Sigmoid colon (tissue), 6 donors: ENCODE measurements at regions not wholly inside any gene's neighbourhood (a gene's known extent, or its start where the extent isn't known, plus 50 kb on each side); places are given as distances from the start of the nearest gene placed in this dataset.

ENCODE experiments used
- DNase-seq: peaks from one replicate; pipeline ENCODE4 v3.0.0-alpha.2; 2019
- H3K27ac ChIP-seq, 4 donors: fragments of 200-600 bp; sonication (generic); one replicate each; pipeline ENCODE4 v1.5.1; 2016 to 2019; ENCODE audit warnings: mild to moderate bottlenecking in 1 of 4
- H3K27me3 ChIP-seq, 3 donors: fragments of 200-600 bp; sonication (generic); one replicate each; pipeline ENCODE4 v1.5.1; 2019; ENCODE audit warnings: mild to moderate bottlenecking in 1 of 3
- H3K36me3 ChIP-seq, 4 donors: fragments of 200-600 bp; sonication (generic); one replicate each; pipeline ENCODE4 v1.5.1; 2016 to 2019
- H3K4me1 ChIP-seq, 4 donors: fragments of 200-600 bp; sonication (generic); one replicate each; pipeline ENCODE4 v1.5.1; 2017 to 2019
- H3K4me3 ChIP-seq, 4 donors: fragments of 200-600 bp; sonication (generic); one replicate each; pipeline ENCODE4 v1.5.1; 2017 to 2019; ENCODE audit warnings: mild to moderate bottlenecking in 2 of 4, moderate library complexity in 1 of 4
- H3K9me3 ChIP-seq, 4 donors: fragments of 200-600 bp in 3 of 4; sonication (generic) in 3 of 4; one replicate each; pipeline versions ENCODE4 v1.5.1 to v1.6.1; 2013 to 2019
- CTCF ChIP-seq, 4 experiments: fragments of 450-650 bp in 3 of 4; fragments of 200-600 bp in 1 of 4; IDR thresholded peaks; one replicate each; pipeline ENCODE4 v1.5.1; 2016 to 2019; ENCODE audit warnings: antibody characterized with exemption in 4 of 4, mild to moderate bottlenecking in 3 of 4, moderate library complexity in 2 of 4
- EP300 ChIP-seq, 4 donors: sonication (generic); formaldehyde crosslinking; IDR thresholded peaks; one replicate each; pipeline ENCODE4 v1.6.1; 2017; ENCODE audit warnings: antibody characterized with exemption in 4 of 4
- POLR2A ChIP-seq, 2 donors: fragments of 450-650 bp; IDR thresholded peaks; one replicate each; pipeline ENCODE4 v1.6.1; 2016; ENCODE audit warnings: antibody characterized with exemption in 2 of 2, mild to moderate bottlenecking in 2 of 2, moderate library complexity in 2 of 2
- POLR2AphosphoS5 ChIP-seq, 4 donors: sonication (generic); formaldehyde crosslinking; IDR thresholded peaks; one replicate each; pipeline ENCODE4 v1.6.1; 2017; ENCODE audit warnings: antibody characterized with exemption in 4 of 4
- WGBS, 2 donors: extraction: QIAGEN DNeasy Blood & Tissue Kit; methylation state at CpG; one replicate each; pipeline ENCODE4 v1.1.7; 2013; 5-methylcytosine and 5-hydroxymethylcytosine counted together
- intact Hi-C: fragments of 100-400 bp; cut with DNase I; formaldehyde crosslinking; loops from one replicate; pipeline ENCODE4 v1.15.1; 2023
- donor health status: healthy with polysubstance abuse.
- donor health status: healthy.

- intact Hi-C loops: no loop called here
- H3K4me3 ChIP-seq: no peak overlapping the region
- peaks cover 2 to 14% (median 9%) of the 10 kb centered on the region in 4 donors for H3K4me1 ChIP-seq
- DNase-seq: no peak
- WGBS, 2 donors: 90 to 92% methylated on average over 3 of the region's 3 CpGs
- H3K36me3 ChIP-seq: no peaks in the 10 kb centered on the region
- TF ChIP-seq CTCF (IDR thresholded peaks at IDR 0.05): no peak
- no peak for TF ChIP-seq POLR2AphosphoS5 (IDR thresholded peaks at IDR 0.05)
- no peak for TF ChIP-seq EP300 (IDR thresholded peaks at IDR 0.05)
- TF ChIP-seq POLR2A (IDR thresholded peaks at IDR 0.05): no peak
- no peaks in the 10 kb centered on the region for H3K9me3 ChIP-seq
- no peaks in the 10 kb centered on the region for H3K27me3 ChIP-seq
- H3K27ac ChIP-seq: no peak overlapping the region
These were observed 127.9 kb downstream of the GRIN2B start for GRCh38 chr12:13853471-13853870.

- H3K4me3 ChIP-seq: no peak overlapping the region
- H3K36me3 ChIP-seq: no peaks in the 10 kb centered on the region
- intact Hi-C loops: no loop called here
- 29 to 40% methylated on average over 3 of the region's 3 CpGs for WGBS, 2 donors
- no peak for DNase-seq
- H3K27ac ChIP-seq: no peak overlapping the region
- H3K27me3 ChIP-seq: no peaks in the 10 kb centered on the region
- H3K9me3 ChIP-seq: no peaks in the 10 kb centered on the region
- TF ChIP-seq POLR2A (IDR thresholded peaks at IDR 0.05) (no peak), CTCF (IDR thresholded peaks at IDR 0.05) (no peak), EP300 (IDR thresholded peaks at IDR 0.05) (no peak), POLR2AphosphoS5 (IDR thresholded peaks at IDR 0.05) (no peak)
- H3K4me1 ChIP-seq: peaks cover 2 to 14% (median 9%) of the 10 kb centered on the region in 4 donors
These were observed 129.6 kb downstream of the GRIN2B start for GRCh38 chr12:13851828-13852227.

GRCh38 chr12:13849456-13849855 lies 131.9 kb downstream of the GRIN2B start:
- TF ChIP-seq POLR2A (IDR thresholded peaks at IDR 0.05): no peak
- no peak for TF ChIP-seq CTCF (IDR thresholded peaks at IDR 0.05)
- TF ChIP-seq POLR2AphosphoS5 (IDR thresholded peaks at IDR 0.05): no peak
- no peak for TF ChIP-seq EP300 (IDR thresholded peaks at IDR 0.05)
- H3K4me3 ChIP-seq: no peak overlapping the region
- no peaks in the 10 kb centered on the region for H3K36me3 ChIP-seq
- H3K9me3 ChIP-seq: no peaks in the 10 kb centered on the region
- no peak for DNase-seq
- peaks cover 2 to 14% (median 9%) of the 10 kb centered on the region in 4 donors for H3K4me1 ChIP-seq
- intact Hi-C loops: no loop called here
- H3K27ac ChIP-seq: no peak overlapping the region
- 91% methylated on average over 3 of the region's 3 CpGs for WGBS, 2 donors
- no peaks in the 10 kb centered on the region for H3K27me3 ChIP-seq

GRCh38 chr12:13843841-13844240 lies 137.6 kb downstream of the GRIN2B start:
- intact Hi-C loops: no loop called here
- TF ChIP-seq POLR2AphosphoS5 (IDR thresholded peaks at IDR 0.05) (no peak), POLR2A (IDR thresholded peaks at IDR 0.05) (no peak), CTCF (IDR thresholded peaks at IDR 0.05) (no peak), EP300 (IDR thresholded peaks at IDR 0.05) (no peak)
- DNase-seq: no peak
- Histone ChIP-seq H3K27me3 (no peaks in the 10 kb centered on the region), H3K4me3 (no peak overlapping the region), H3K36me3 (no peaks in the 10 kb centered on the region), H3K9me3 (no peaks in the 10 kb centered on the region), H3K27ac (no peak overlapping the region), H3K4me1 (no peaks in the 10 kb centered on the region)
- 79 to 95% methylated on average over 1 of the region's 1 CpG for WGBS, 2 donors

GRCh38 chr12:13841358-13841757 lies 140.0 kb downstream of the GRIN2B start:
- no peak for TF ChIP-seq POLR2AphosphoS5 (IDR thresholded peaks at IDR 0.05)
- TF ChIP-seq CTCF (IDR thresholded peaks at IDR 0.05): no peak
- TF ChIP-seq POLR2A (IDR thresholded peaks at IDR 0.05): no peak
- TF ChIP-seq EP300 (IDR thresholded peaks at IDR 0.05): no peak

More at GRCh38 chr12:13841358-13841757, 140.0 kb downstream of the GRIN2B start:
- Histone ChIP-seq H3K4me3 (no peak overlapping the region), H3K27ac (no peak overlapping the region), H3K27me3 (no peaks in the 10 kb centered on the region), H3K9me3 (no peaks in the 10 kb centered on the region), H3K4me1 (no peaks in the 10 kb centered on the region), H3K36me3 (no peaks in the 10 kb centered on the region)
- intact Hi-C loops: no loop called here
- no peak for DNase-seq
- WGBS, 2 donors: 92 to 94% methylated on average over 7 of the region's 7 CpGs
